Fibroblast of villous mesenchyme (primary cell): ENCODE measurements at regions not wholly inside any gene's neighbourhood (a gene's known extent, or its start where the extent isn't known, plus 50 kb on each side); places are given as distances from the start of the nearest gene placed in this dataset.
A peak's percentile ranks its signal among the peaks of the same experiment; 100 is the strongest.
"Not testable (repeated sequence)": the region's sequence is repeated elsewhere in the genome, so short reads cannot be mapped to it uniquely, and the experiment has no call there.

Experiments used
- DNase-seq: peaks from one replicate; pipeline ENCODE4 v3.0.0-alpha.2; 2010; ENCODE audit warnings: low read depth
- H3K4me3 ChIP-seq: 2 replicates; pipeline ENCODE4 v1.5.1; 2011; ENCODE audit warnings: low read depth, mild to moderate bottlenecking, low read length

- peak; percentile 96 for DNase-seq
- H3K4me3 ChIP-seq, result not testable (repeated sequence)
These were observed 140.2 kb upstream of the ZNF469 start for GRCh38 chr16:88242312-88243295.

- not testable (repeated sequence) for H3K4me3 ChIP-seq, DNase-seq
These were observed 138.8 kb upstream of the ZNF469 start for GRCh38 chr16:88243921-88244320.

GRCh38 chr16:88245241-88246081, 137.3 kb upstream of the ZNF469 start:
- H3K4me3 ChIP-seq, result not testable (repeated sequence)

GRCh38 chr16:88246955-88247582, 135.7 kb upstream of the ZNF469 start:
- DNase-seq, H3K4me3 ChIP-seq: not testable (repeated sequence)

More at GRCh38 chr16:88245241-88246081, 137.3 kb upstream of the ZNF469 start:
- DNase-seq, result peak; percentile 97

GRCh38 chr16:88247583-88247966, 135.2 kb upstream of the ZNF469 start:
- DNase-seq, H3K4me3 ChIP-seq: not testable (repeated sequence)

- not testable (repeated sequence) for DNase-seq
These were observed 134.0 kb upstream of the ZNF469 start for GRCh38 chr16:88248761-88249160.

GRCh38 chr16:88250381-88250780, 132.4 kb upstream of the ZNF469 start:
- H3K4me3 ChIP-seq, result not testable (repeated sequence)
- peak; percentile 44 for DNase-seq

More at GRCh38 chr16:88248761-88249160, 134.0 kb upstream of the ZNF469 start:
- H3K4me3 ChIP-seq, result not testable (repeated sequence)

- DNase-seq, result peak; percentile 82
- H3K4me3 ChIP-seq, result not testable (repeated sequence)
These were observed 130.5 kb upstream of the ZNF469 start for GRCh38 chr16:88252057-88252794.

GRCh38 chr16:88258141-88258540, 124.6 kb upstream of the ZNF469 start:
- DNase-seq, H3K4me3 ChIP-seq: not testable (repeated sequence)

- not testable (repeated sequence) for H3K4me3 ChIP-seq, DNase-seq
These were observed 123.8 kb upstream of the ZNF469 start for GRCh38 chr16:88258764-88259525.

- H3K4me3 ChIP-seq, DNase-seq: not testable (repeated sequence)
These were observed 123.2 kb upstream of the ZNF469 start for GRCh38 chr16:88259538-88259937.

GRCh38 chr16:88260146-88260545, 122.6 kb upstream of the ZNF469 start:
- DNase-seq, H3K4me3 ChIP-seq: not testable (repeated sequence)

GRCh38 chr16:88260881-88261665, 121.7 kb upstream of the ZNF469 start:
- not testable (repeated sequence) for H3K4me3 ChIP-seq, DNase-seq

GRCh38 chr16:88261814-88262605, 120.7 kb upstream of the ZNF469 start:
- DNase-seq, result peak; percentile 54
- not testable (repeated sequence) for H3K4me3 ChIP-seq
